ENCODE measurements at regions not wholly inside any gene's neighbourhood (a gene's known extent, or its start where the extent isn't known, plus 50 kb on each side); places are given as distances from the start of the nearest gene placed in this dataset.

DNA sequence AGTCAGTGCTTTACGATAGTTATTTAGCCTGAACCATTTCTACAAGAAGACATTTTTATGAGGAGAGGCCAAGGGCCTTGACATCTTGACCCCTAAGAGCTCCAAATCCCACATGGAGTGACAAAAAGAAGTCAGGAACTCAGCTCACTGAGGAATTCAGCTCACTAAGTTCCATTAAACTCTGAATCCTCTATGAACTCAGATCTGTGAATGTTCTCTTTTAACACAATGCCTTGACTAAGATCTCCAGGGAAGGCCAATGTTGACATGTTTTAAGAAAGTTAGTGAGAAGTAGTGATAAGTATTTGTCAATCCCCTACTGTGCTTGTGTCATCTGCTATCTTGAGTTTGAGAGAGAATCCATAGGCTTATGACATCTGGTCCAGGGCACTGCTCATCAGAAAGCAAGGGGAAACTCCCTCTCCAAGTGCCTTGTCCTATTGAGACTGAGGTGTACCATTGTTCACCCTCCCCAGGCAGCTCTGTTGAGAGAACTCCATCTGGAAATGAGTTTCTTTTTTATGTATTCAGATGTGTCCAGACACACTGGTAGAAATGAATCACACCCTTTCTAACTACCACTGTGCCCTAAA lies 68.7 kb upstream of the PCDH19 start:
- Histone ChIP-seq H3K4me1 (no peaks in the 10 kb centered on the region), H3K27me3 (no peaks in the 10 kb centered on the region), H3K36me3 (no peaks in the 10 kb centered on the region), H3K9me3 (no peaks in the 10 kb centered on the region), H3K4me3 (ENCODE audit: low read depth, low read length) (no peak overlapping the region)
- TF ChIP-seq CTCF (IDR thresholded peaks at IDR 0.05; ENCODE audit: low read depth, low read length): no peak
- no peak for DNase-seq

DNA sequence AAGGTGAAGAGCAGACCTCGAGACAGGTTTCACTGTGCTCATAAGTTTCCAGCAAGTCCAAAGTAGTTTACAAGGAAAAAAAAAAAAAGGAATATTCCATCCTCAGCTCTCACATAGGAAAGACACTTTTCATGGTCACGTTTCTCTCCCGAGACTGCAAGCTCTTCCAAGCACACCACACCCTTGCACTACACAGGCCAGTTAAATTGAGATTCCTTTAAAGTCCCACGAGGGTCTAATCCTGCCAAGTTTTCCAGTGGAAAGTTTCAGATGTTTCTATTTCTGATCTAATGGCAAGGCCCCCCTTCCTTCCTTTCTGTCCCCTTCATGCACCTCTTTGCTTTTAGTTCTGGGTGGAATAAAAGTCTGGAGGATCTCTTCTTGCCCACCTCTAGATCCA lies 67.9 kb upstream of the PCDH19 start:
- Histone ChIP-seq H3K4me1 (no peaks in the 10 kb centered on the region), H3K9me3 (no peaks in the 10 kb centered on the region), H3K4me3 (ENCODE audit: low read depth, low read length) (no peak overlapping the region), H3K27me3 (no peaks in the 10 kb centered on the region), H3K36me3 (no peaks in the 10 kb centered on the region)
- DNase-seq: no peak
- no peak for TF ChIP-seq CTCF (IDR thresholded peaks at IDR 0.05; ENCODE audit: low read depth, low read length)

GRCh38 chrX:100477467-100477866 lies 67.4 kb upstream of the PCDH19 start:
- TF ChIP-seq CTCF (IDR thresholded peaks at IDR 0.05; ENCODE audit: low read depth, low read length): no peak
- no peaks in the 10 kb centered on the region for H3K4me1 ChIP-seq
- no peak for DNase-seq
- no peaks in the 10 kb centered on the region for H3K9me3 ChIP-seq
- no peak overlapping the region for H3K4me3 ChIP-seq (ENCODE audit: low read depth, low read length)
- no peaks in the 10 kb centered on the region for H3K27me3 ChIP-seq
- H3K36me3 ChIP-seq: no peaks in the 10 kb centered on the region

Data from BE2C (cell line).